CD8-positive, alpha-beta memory T cell (primary cell): ENCODE measurements at regions not wholly inside any gene's neighbourhood (a gene's known extent, or its start where the extent isn't known, plus 50 kb on each side); places are given as distances from the start of the nearest gene placed in this dataset.

ENCODE experiments used
- CTCF ChIA-PET: fragments of 350-600 bp; sonication (Branson Sonifier 250); formaldehyde crosslinking; loops from one replicate; lab custom pipeline; 2021; ENCODE audit warnings: antibody characterized with exemption; lab: Charles Lee
- POLR2A ChIA-PET: fragments of 350-600 bp; sonication (Branson Sonifier 250); formaldehyde crosslinking; loops from one replicate; lab custom pipeline; 2021; ENCODE audit warnings: antibody characterized with exemption; lab: Charles Lee
- DNase-seq, 5 donors: peaks; one replicate each; pipeline versions ENCODE4 v3.0.0 to v3.0.0-alpha.2; 2020 to 2022; ENCODE audit warnings: mixed read lengths in 1 of 5
- H3K27ac ChIP-seq: one replicate; pipeline ENCODE4 v1.7.0; 2013; ENCODE audit warnings: low read depth, mild to moderate bottlenecking, low read length, moderate library complexity
- H3K27me3 ChIP-seq: 2 replicates; pipeline ENCODE4 v1.7.0; 2013; ENCODE audit warnings: low read length, mild to moderate bottlenecking; ENCODE audit not compliant: insufficient read depth, poor library complexity, severe bottlenecking
- H3K36me3 ChIP-seq: 2 replicates; pipeline ENCODE4 v1.7.0; 2013; ENCODE audit warnings: mild to moderate bottlenecking, low read length, moderate library complexity; ENCODE audit not compliant: insufficient read depth
- H3K4me1 ChIP-seq: 2 replicates; pipeline ENCODE4 v1.7.0; 2013; ENCODE audit warnings: mild to moderate bottlenecking, low read length, moderate library complexity; ENCODE audit not compliant: insufficient read depth
- H3K4me3 ChIP-seq: 2 replicates; pipeline ENCODE4 v1.7.0; 2013; ENCODE audit warnings: mild to moderate bottlenecking, low read length
- H3K9me3 ChIP-seq: 2 replicates; pipeline ENCODE4 v1.7.0; 2013; ENCODE audit warnings: mild to moderate bottlenecking, low read length
- H3K27ac Mint-ChIP-seq, 8 donors: one replicate each; pipeline ENCODE4 v1.8.0; 2020 to 2021; ENCODE audit warnings: mixed read lengths in 8 of 8, mild to moderate bottlenecking in 6 of 8, inconsistent platforms in 3 of 8, moderate library complexity in 3 of 8
- H3K27me3 Mint-ChIP-seq, 2 donors: one replicate each; pipeline ENCODE4 v1.8.0; 2020 to 2021; ENCODE audit warnings: mixed read lengths in 2 of 2, mild to moderate bottlenecking in 1 of 2, moderate library complexity in 1 of 2
- H3K36me3 Mint-ChIP-seq, 3 donors: one replicate each; pipeline ENCODE4 v1.8.0; 2020 to 2021; ENCODE audit warnings: mixed read lengths in 3 of 3, inconsistent platforms in 1 of 3, mild to moderate bottlenecking in 1 of 3
- H3K4me1 Mint-ChIP-seq, 3 donors: one replicate each; pipeline ENCODE4 v1.8.0; 2020 to 2021; ENCODE audit warnings: mixed read lengths in 3 of 3, inconsistent platforms in 1 of 3, mild to moderate bottlenecking in 1 of 3
- H3K4me3 Mint-ChIP-seq, 7 donors: one replicate each; pipeline ENCODE4 v1.8.0; 2020 to 2021; ENCODE audit warnings: mixed read lengths in 7 of 7, mild to moderate bottlenecking in 6 of 7, moderate library complexity in 4 of 7, inconsistent platforms in 2 of 7
- H3K9me3 Mint-ChIP-seq, 5 donors: one replicate each; pipeline ENCODE4 v1.8.0; 2020 to 2022; ENCODE audit warnings: mixed read lengths in 5 of 5, mild to moderate bottlenecking in 3 of 5, moderate library complexity in 2 of 5, inconsistent platforms in 1 of 5

DNA sequence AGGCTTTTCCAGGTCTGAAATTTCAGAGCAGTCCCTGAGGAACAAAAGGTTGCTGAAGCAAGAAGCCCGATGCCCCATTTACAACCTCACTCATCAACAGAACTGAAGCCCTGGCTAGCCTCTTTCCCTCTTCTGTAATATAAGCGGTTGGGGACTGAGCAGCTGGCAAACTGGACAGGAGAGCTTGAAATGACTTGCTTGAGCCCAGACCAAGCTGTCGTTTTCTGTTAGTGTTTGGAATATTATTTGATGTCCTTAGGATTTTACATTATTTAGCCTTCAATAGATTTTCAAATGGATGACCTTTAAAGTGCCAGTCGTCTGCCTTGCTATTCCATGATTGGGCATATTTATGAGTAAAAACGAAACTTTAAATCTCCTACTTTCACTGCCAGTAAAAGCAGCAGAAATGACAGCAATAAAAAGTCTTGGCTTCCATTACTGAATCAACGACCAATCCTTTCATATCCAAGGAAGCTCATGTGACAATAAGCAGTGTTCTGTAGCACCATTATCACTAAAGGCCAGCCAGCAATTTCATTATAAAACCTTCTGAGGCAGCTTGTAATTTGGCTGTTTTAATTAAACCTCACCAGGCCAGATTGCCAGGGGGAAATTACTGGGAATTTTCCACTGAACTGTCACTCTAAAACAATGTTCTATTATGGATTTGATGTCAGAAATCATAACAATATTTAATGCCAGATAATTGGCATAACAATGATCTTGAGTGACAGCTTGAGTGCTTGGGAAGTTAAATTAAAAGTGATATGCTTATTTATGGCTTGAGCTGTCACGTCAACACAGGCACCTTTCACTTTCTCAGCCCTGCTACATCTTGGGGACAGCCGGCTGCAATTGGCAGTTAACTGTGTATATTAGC, 85.9 kb downstream of the LSMEM1 start:
- Histone ChIP-seq H3K9me3 (no peaks in the 10 kb centered on the region), H3K27ac (no peak overlapping the region), H3K27me3 (no peaks in the 10 kb centered on the region), H3K4me3 (no peak overlapping the region), H3K4me1 (no peaks in the 10 kb centered on the region), H3K36me3 (no peaks in the 10 kb centered on the region)
- Mint-ChIP-seq H3K4me1 (no peaks in the 10 kb centered on the region), H3K9me3 (no peaks in the 10 kb centered on the region), H3K4me3 (no peak overlapping the region), H3K36me3 (no peaks in the 10 kb centered on the region), H3K27me3 (peaks cover 6 to 14% of the 10 kb centered on the region in 2 donors), H3K27ac (no peak overlapping the region)
- CTCF ChIA-PET = no interaction called here
- POLR2A ChIA-PET = no interaction called here
- DNase-seq = no peak

DNA sequence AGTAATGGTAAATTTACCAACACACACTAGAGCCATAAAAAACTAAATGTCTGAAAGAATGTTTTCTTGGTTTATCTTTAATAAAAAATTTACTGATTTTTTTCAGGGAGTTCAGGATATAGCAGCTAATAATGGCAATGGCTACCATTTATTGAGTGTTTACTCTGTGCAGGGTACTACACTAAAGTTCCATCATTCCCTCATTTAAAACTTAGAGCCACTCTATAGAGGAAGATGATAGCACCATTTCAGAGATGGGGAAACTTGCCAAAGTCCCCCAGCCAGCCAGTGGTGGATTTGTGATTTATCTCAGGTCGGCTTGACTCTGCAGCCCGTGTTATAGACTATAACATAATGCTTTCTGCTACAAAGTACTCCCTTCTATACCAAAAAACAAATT, 86.6 kb downstream of the LSMEM1 start:
- Mint-ChIP-seq H3K4me3 (no peak overlapping the region), H3K4me1 (peaks cover 0 to 1% (median 0%) of the 10 kb centered on the region in 3 donors), H3K9me3 (no peaks in the 10 kb centered on the region), H3K27me3 (peaks cover 6 to 14% of the 10 kb centered on the region in 2 donors), H3K27ac (no peak overlapping the region), H3K36me3 (no peaks in the 10 kb centered on the region)
- H3K27me3 ChIP-seq = no peaks in the 10 kb centered on the region
- POLR2A ChIA-PET = no interaction called here
- H3K4me3 ChIP-seq = no peak overlapping the region
- CTCF ChIA-PET = no interaction called here
- no peaks in the 10 kb centered on the region for H3K9me3 ChIP-seq
- H3K36me3 ChIP-seq = no peaks in the 10 kb centered on the region
- H3K4me1 ChIP-seq = no peaks in the 10 kb centered on the region
- no peak for DNase-seq
- no peak overlapping the region for H3K27ac ChIP-seq

DNA sequence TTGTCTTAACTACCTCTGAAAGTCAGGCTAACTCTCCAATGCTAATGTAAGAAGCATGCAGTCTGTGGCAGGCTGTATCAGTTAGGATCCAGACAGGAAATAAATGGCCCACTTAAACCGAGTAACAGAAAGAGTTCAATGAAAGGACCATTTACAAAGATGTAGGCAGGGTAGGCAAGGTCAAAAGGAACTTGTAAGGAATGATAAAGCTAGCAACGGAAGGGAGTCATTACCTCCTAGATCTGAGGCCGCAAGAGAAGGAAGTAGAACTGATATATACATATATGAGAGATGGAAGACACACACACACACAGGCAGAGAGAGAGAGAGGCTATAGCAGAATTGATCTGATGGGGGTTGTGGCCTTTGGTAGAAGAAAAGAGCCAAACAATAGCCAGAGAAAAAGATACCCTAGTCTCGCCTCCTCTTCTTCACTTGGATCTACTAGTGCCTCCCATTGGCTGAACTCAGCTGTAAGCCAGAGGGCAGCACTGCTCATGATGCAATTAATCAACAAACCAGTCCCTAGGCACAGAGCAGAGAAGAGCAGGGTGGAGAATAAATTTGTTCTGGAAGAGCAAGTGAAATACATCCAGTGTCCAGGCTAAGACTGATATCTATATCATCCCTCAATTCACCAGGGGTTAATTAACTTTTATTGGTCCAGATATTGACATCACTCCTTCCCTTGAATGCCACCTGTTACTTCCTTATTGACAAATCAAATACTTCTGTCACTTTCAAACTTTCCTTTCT, 91.2 kb downstream of the LSMEM1 start:
- H3K4me3 Mint-ChIP-seq = no peak overlapping the region
- no peaks in the 10 kb centered on the region for H3K9me3 ChIP-seq
- H3K27ac Mint-ChIP-seq = no peak overlapping the region
- H3K4me1 Mint-ChIP-seq = peaks cover 0 to 7% (median 5%) of the 10 kb centered on the region in 3 donors
- no peak overlapping the region for H3K4me3 ChIP-seq
- no peaks in the 10 kb centered on the region for H3K4me1 ChIP-seq
- no peak overlapping the region for H3K27ac ChIP-seq
- H3K9me3 Mint-ChIP-seq = no peaks in the 10 kb centered on the region
- H3K27me3 Mint-ChIP-seq = peaks cover 2 to 10% of the 10 kb centered on the region in 2 donors
- H3K36me3 Mint-ChIP-seq = no peaks in the 10 kb centered on the region
- no peak for DNase-seq
- H3K27me3 ChIP-seq = no peaks in the 10 kb centered on the region
- H3K36me3 ChIP-seq = no peaks in the 10 kb centered on the region
- ChIA-PET POLR2A (no interaction called here), CTCF (no interaction called here)

DNA sequence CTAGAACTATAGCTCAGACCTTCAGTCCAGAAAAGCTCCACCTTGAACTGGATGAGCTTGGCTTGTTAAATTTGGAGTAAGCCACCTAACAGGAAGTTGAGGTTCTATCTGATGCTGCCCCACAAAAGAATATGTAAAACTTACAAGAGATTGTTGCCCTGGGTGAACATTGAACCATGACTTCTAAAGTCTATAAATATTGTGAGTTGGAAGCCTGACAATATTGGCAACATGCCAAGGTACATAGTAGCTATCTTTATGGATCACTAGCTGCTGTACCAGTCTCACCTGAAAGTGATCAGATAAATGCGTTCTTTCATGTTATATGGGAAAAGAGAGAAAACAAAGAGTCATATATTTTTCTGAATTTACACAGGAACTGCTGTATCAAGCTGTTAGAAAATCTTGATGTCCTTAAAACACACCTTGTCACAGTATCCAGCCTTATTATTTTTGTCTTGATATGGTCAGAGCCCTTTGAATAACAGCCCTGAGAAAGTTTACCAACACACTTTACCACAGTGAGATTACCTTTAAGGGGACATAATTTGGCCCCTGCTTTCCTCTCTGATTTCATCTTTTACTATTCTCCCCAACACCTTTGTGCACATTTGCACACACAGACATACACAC, 92.0 kb downstream of the LSMEM1 start:
- Histone ChIP-seq H3K36me3 (no peaks in the 10 kb centered on the region), H3K27me3 (no peaks in the 10 kb centered on the region), H3K4me3 (no peak overlapping the region), H3K9me3 (no peaks in the 10 kb centered on the region), H3K4me1 (no peaks in the 10 kb centered on the region), H3K27ac (no peak overlapping the region)
- DNase-seq = peak in 1 of 5 donors; percentile 7
- H3K27ac Mint-ChIP-seq = no peak overlapping the region
- H3K4me3 Mint-ChIP-seq = no peak overlapping the region
- no peaks in the 10 kb centered on the region for H3K9me3 Mint-ChIP-seq
- CTCF ChIA-PET = interaction anchor here (0.6 kb wide), 1 partner anchor 16 kb away, joined by 3 read pairs; no protein-coding TSS in a partner anchor
- H3K4me1 Mint-ChIP-seq = peaks cover 0 to 7% (median 5%) of the 10 kb centered on the region in 3 donors
- H3K27me3 Mint-ChIP-seq = peaks cover 2 to 10% of the 10 kb centered on the region in 2 donors
- H3K36me3 Mint-ChIP-seq = no peaks in the 10 kb centered on the region
- POLR2A ChIA-PET = no interaction called here

DNA sequence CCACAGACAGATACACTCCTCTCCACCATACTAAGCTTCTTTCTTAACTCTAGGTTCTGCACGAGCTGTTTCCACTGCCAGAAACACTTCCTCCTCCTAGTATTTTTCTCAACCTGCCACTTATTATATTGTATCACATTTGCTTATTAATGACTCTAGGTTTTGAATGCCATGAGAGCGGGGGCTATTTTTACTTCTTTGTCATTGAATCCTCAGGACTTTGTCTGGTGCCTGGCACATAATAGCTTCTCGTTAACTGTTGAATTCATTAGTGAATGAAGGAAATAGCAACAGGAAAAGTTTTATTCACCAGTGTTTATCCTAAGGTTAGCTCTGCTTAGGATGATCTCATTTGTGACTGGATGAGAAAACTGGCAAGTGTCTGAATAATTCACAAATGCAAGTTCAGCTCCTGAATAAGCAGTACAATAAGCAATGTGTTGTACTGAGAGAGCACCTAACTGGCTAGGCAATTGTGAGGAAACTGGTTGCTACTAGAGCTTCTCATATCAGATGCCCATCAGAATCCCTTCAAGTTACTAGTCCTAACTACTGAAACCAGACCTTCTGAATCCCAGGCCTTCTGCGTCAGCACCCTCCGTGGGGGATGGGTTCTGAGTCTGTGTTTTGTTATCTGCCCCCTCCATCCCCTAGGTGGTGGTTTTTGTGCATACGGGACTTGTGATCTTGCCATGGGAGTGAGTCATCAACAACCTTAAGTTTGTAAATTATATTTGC, 92.7 kb downstream of the LSMEM1 start:
- H3K9me3 Mint-ChIP-seq = no peaks in the 10 kb centered on the region
- H3K4me3 Mint-ChIP-seq = no peak overlapping the region
- Histone ChIP-seq H3K27me3 (no peaks in the 10 kb centered on the region), H3K9me3 (no peaks in the 10 kb centered on the region), H3K27ac (no peak overlapping the region), H3K4me1 (no peaks in the 10 kb centered on the region), H3K36me3 (no peaks in the 10 kb centered on the region), H3K4me3 (no peak overlapping the region)
- no peak for DNase-seq
- CTCF ChIA-PET = interaction anchor here (0.6 kb wide), 1 partner anchor 17 kb away, joined by 3 read pairs; no protein-coding TSS in a partner anchor
- peaks cover 4 to 12% of the 10 kb centered on the region in 2 donors for H3K27me3 Mint-ChIP-seq
- peaks cover 0 to 7% (median 5%) of the 10 kb centered on the region in 3 donors for H3K4me1 Mint-ChIP-seq
- POLR2A ChIA-PET = no interaction called here
- H3K36me3 Mint-ChIP-seq = no peaks in the 10 kb centered on the region
- H3K27ac Mint-ChIP-seq = no peak overlapping the region

DNA sequence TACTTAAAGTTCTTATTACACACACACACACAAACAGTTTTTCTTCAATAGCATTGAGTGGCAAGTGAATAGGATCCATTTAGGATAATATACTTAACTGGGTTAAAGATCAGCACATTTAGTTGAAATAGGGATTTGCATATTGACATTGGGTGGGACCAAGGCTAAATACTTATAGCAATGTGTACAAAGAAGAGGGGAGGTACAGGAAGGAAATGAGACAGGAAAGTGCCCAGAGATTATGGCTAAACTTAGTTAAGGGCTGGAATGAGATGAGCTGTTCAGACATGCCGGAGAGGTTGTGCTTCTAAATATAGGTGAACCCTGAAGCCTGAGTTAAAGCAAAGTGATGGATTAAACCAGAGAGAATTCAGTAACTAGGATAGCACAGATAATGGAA, 95.1 kb downstream of the LSMEM1 start:
- Histone ChIP-seq H3K4me3 (no peak overlapping the region), H3K9me3 (no peaks in the 10 kb centered on the region), H3K27ac (no peak overlapping the region), H3K36me3 (no peaks in the 10 kb centered on the region), H3K27me3 (no peaks in the 10 kb centered on the region), H3K4me1 (no peaks in the 10 kb centered on the region)
- no peak for DNase-seq
- no peaks in the 10 kb centered on the region for H3K9me3 Mint-ChIP-seq
- H3K4me1 Mint-ChIP-seq = peaks cover 0 to 7% (median 5%) of the 10 kb centered on the region in 3 donors
- no peak overlapping the region for H3K27ac Mint-ChIP-seq
- H3K27me3 Mint-ChIP-seq = peaks cover 5 to 19% of the 10 kb centered on the region in 2 donors
- ChIA-PET CTCF (no interaction called here), POLR2A (no interaction called here)
- no peak overlapping the region for H3K4me3 Mint-ChIP-seq
- H3K36me3 Mint-ChIP-seq = no peaks in the 10 kb centered on the region

DNA sequence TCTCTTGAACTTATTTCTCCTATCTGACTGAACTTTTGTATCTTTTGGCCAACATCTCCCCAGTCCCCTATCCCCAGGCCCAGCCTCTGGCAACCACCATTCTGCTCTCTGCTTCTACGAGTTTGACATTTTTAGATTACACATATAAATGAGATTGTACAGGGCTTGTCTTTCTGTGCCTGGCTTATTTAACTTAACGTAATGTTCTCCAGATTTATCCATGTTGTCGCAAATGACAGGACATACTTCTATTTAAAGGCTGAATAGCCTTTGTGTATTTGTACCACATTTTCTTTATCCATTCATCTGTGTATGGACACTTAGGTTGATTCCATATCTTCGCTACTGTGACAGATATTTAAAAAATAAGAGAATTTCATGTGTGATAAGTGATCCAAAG, 98.6 kb downstream of the LSMEM1 start:
- Mint-ChIP-seq H3K4me1 (no peaks in the 10 kb centered on the region), H3K27ac (no peak overlapping the region), H3K27me3 (peaks cover 5 to 26% of the 10 kb centered on the region in 2 donors), H3K4me3 (no peak overlapping the region), H3K9me3 (no peaks in the 10 kb centered on the region), H3K36me3 (no peaks in the 10 kb centered on the region)
- ChIA-PET CTCF (no interaction called here), POLR2A (no interaction called here)
- Histone ChIP-seq H3K4me1 (no peaks in the 10 kb centered on the region), H3K36me3 (no peaks in the 10 kb centered on the region), H3K9me3 (no peaks in the 10 kb centered on the region), H3K27me3 (no peaks in the 10 kb centered on the region), H3K27ac (no peak overlapping the region), H3K4me3 (no peak overlapping the region)
- no peak for DNase-seq
